UCSD-AML1 (cell line): ENCODE measurements at regions not wholly inside any gene's neighbourhood (a gene's known extent, or its start where the extent isn't known, plus 50 kb on each side); places are given as distances from the start of the nearest gene placed in this dataset.

Experiments
- DNase-seq: peaks from one replicate; lab custom pipeline; 2025; ENCODE audit not compliant: unreplicated experiment; lab: John Stamatoyannopoulos, UW

- no peak for DNase-seq
Measured at GRCh38 chr4:123259676-123260646, 136.6 kb upstream of the SPRY1 start.

GRCh38 chr4:123260653-123261052 is 135.9 kb upstream of the SPRY1 start:
- DNase-seq: no peak

GRCh38 chr4:123262080-123262479 is 134.5 kb upstream of the SPRY1 start:
- no peak for DNase-seq

- DNase-seq: no peak
Measured at GRCh38 chr4:123265443-123265842, 131.2 kb upstream of the SPRY1 start.

DNA sequence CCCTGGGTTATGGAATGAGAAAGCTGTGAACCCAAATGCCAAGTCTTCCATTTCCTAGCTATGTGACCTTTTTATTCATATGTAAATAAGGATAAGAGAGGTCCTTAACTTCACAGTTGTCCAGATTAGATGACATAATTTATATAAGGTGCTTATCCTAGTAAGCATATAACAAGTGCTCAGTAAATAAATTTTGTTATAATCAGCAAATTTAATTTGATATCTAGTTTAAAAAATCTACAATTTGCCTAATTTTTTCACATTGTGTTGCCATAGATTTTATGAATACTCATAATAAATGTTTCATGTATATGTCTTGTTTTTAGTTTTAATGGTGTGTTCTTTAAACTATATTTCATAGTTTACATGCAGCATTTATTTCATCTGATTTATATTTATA is 130.4 kb upstream of the SPRY1 start:
- no peak for DNase-seq

DNA sequence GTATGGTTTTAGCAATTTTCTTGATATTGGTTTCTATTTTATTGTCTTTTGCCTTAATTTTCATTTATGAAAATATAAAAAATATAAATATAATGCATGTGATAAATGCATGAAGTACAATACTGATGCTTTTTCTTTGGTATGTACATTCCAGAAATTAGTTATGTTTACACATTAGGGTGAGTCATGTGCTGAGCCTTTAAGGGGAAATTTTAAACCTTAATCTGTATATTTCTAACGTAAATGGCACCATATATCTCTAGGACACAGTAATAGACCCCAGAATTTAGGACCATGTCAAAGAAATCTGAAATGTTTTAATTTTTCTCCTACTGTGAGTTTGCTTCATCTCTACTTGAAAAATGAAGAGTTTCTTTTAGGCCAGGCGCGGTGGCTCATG is 117.8 kb upstream of the SPRY1 start:
- DNase-seq: no peak

DNA sequence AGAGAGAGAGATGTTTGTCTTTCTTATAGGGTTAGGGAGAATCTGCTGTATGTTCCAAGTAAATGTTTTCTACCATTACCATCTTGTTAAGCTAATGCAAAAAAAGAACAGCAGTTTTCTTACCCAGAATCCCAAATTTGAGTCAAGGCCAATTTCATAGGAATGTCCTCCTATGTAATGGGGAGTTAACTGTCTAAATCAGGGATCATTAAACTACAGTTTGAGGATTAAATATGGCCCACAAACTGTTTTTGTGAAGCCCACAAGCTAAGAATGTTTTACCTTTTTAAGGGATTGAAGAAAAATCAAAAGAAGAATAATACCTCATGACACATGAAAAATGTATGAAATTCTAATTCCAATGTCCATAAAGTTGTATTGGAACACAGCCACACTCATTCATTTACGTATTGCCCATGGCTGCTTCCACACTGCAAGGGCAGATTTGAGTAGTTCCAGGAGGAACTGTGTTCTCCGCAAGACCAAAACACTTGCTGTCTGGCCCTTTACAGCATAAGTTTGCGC is 113.2 kb upstream of the SPRY1 start:
- DNase-seq: no peak

DNA sequence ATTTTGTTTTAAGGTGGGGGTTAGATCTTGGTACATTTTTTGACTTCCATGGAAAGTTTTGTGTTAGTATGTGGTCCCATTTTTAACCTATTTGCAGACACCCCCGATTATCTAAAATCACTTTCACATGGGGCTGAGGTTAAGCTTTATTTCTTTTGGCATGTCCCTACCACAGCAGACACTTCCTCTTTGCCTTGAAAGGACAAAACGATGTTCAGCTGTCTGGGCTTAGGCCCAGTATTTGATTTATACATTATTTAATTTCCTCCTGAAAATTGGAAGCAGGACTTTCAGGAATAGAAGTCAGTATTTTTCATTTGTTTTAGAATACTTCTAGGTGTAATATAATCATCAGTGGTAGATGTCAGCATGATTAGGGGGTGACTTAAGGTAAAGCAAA is 112.4 kb upstream of the SPRY1 start:
- DNase-seq: no peak

DNA sequence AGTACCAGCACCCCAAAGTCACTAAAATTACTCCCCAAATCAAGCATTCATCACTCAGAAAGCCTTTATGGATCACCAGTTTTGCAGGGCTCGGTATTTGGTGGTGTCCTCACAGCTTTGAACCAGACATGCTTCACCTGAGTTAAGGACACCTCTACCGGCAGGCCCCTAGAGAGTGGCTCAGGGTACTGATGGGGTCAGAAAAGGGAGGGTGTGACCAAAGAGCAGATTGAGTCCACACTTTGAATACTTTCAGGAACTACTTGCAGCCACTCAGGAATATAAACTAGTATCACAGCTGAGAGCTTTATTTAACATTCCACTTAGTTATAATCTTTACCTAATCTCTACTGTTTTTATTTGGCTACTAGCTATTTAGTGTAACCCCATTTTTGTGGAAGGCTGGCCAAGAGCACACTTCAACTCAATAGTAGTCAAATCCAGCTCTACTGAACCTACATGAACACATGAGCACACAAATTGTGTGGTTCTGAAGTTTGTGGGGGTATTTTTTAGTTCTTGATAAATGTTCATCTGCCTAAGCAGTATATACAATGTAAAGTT is 109.6 kb upstream of the SPRY1 start:
- DNase-seq: no peak

GRCh38 chr4:123288309-123289025 is 108.1 kb upstream of the SPRY1 start:
- no peak for DNase-seq

GRCh38 chr4:123291329-123291728 is 105.3 kb upstream of the SPRY1 start:
- DNase-seq: no peak

- no peak for DNase-seq
Measured at GRCh38 chr4:123297836-123298235, 98.8 kb upstream of the SPRY1 start.

GRCh38 chr4:123298261-123298660 is 98.3 kb upstream of the SPRY1 start:
- no peak for DNase-seq

GRCh38 chr4:123298801-123299200 is 97.8 kb upstream of the SPRY1 start:
- no peak for DNase-seq

- DNase-seq: no peak
Measured at GRCh38 chr4:123299212-123299691, 97.3 kb upstream of the SPRY1 start.

- DNase-seq: no peak
Measured at GRCh38 chr4:123300222-123301039, 96.2 kb upstream of the SPRY1 start.

- DNase-seq: peak; percentile 22
Measured at GRCh38 chr4:123301923-123302322, 94.7 kb upstream of the SPRY1 start.

DNA sequence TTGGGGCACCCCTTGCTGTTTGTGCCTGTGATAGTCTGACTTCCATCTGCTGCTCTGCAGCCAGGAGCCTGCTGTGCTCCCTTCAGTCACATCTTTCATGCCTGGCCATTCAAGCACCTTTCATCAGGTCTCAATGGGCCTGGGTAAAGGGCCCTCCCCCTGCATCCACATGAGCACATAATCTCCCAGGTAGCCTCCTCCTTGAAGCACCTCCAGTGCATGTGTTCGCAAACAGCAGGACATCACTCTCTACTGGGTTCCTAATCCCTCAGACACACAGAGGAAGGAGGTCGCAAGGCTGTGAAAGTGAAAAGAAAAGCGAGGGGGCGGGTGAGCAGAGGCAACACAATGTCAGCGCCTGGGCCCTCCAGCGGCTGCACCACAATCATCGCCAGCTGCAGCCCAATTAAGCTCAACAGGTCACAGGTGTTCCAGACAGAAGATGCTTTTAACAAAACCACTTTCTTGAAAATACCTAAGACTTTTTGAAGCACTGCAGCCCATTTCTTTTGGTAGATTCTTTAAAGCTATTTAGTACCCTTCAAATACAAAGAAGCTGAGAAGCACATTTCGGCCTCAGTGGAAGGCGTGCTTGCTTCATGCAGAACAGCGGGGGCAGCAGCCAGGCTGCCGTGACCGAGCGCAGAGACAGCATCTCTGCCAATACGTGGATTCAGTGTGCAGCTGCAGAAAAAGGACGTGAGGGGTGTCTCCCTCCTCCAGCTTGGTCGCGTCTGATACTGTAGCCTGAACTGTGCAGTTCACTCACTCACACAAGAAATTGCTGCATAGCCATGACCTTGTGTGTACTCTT is 92.2 kb upstream of the SPRY1 start:
- DNase-seq: no peak

GRCh38 chr4:123305736-123306135 is 90.9 kb upstream of the SPRY1 start:
- no peak for DNase-seq

GRCh38 chr4:123306769-123307168 is 89.8 kb upstream of the SPRY1 start:
- no peak for DNase-seq
